GM21528 (cell line): ENCODE measurements at regions not wholly inside any gene's neighbourhood (a gene's known extent, or its start where the extent isn't known, plus 50 kb on each side); places are given as distances from the start of the nearest gene placed in this dataset.
"Not testable (repeated sequence)": the region's sequence is repeated elsewhere in the genome, so short reads cannot be mapped to it uniquely, and the experiment has no call there.

ENCODE experiments used
- ATAC-seq: cut with Tn5 transposase; IDR thresholded peaks from one replicate; pipeline ENCODE4 v1.9.1; 2021; ENCODE audit warnings: mild to moderate bottlenecking, moderate library complexity; ENCODE audit not compliant: unreplicated experiment, low FRiP score

DNA sequence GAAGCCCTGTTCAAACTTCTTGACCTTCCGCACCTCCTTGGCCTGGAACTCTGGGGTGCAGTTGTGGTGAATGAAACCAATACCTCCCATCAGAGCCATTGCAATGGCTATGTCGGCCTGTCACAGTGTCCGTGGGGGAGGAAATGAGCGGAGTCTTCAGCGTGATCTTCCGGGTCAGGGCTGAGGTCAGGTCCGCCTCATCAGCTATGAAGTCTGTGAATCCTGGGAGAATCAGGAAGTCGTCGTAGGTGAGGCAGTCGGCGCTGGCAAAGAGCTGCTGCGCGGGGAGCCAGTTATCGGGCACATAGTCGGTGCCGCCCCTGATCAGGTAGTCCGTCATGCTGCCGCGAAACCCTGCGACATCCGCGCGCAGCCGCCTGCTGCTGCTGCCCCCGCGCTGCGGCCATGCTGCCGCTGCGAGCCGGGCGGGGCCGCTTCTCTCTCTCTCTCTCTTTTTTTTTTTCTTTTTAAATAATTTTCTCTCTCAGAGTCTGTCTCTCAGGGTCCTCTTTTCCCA lies 154.1 kb upstream of the ZSWIM2 start:
- ATAC-seq: no peak

DNA sequence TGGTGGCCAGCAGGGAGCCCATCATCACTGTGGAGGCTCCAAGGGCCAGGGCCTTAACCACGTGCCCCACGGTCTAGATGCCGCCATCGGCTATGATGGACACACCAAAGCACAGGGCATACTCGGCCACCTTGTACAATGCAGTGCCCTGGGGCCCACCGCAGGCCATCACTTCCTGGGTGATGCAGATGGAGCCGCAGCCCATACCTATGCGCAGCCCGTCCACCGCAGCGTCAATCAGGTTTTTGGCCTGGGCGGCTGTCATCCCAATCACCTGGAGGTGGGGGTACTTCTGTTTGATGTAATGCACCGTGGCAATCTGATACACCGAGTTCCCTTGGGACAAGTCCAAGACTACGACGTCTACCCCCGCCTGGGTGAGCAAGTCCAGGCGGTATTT lies 153.3 kb upstream of the ZSWIM2 start:
- no peak for ATAC-seq

DNA sequence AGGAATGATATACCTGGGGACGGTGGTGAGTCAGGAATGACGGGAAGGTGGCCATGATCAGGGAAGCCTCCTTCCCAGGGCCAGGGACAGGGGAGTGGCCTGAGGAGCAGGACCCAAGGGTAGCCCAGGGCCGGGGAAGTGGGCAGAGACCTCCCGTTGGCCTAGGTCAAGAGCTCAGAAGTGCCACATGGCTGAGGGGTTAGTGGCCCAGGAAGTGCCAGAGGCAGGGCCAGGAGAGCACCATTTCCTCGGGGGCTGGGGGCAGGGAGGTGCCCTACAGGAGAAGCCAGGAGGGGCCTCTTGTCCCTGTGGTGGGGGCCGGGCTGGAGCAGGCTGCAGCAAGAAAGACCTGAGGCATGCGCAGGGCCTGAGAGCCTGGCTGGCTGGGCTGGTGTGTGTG lies 152.3 kb upstream of the ZSWIM2 start:
- no peak for ATAC-seq

DNA sequence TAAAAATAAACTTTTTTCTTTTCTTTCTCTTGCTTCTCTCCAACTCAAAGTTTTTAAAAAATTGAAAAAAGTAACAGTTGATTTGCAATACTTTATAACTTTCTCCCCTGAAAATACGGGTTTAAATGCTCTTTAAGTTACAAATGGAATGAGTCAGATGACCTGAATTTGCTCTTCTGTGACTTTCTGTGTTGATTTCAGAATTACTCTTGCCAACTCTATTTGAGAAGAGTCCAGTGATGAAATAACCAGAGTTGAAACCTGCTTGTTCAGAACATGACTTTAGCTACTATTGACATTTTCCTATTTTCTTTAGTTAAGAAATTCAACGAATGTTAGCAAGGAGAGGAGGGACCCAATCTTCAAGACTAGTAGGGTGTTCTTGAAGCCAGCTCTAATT lies 146.1 kb upstream of the ZSWIM2 start:
- ATAC-seq: no peak

DNA sequence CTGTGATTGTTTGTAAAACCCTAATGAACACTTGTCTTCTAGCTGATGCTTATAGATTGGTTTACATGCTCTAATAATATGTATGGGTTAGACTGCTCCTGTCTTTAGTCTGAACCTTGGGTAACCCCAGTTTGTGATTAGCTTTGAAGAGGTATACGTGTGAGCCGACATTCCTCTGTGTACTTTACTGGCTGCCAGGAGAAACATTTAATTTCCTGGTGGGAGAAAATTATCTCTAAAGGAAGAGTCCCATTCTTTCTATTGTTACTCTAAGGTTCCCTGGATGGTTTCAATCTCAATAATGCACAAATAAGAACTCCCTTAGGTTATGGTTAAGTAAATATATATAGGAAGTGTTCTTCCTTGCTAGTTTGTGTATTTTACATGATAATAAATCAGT lies 143.6 kb upstream of the ZSWIM2 start:
- ATAC-seq: no peak

DNA sequence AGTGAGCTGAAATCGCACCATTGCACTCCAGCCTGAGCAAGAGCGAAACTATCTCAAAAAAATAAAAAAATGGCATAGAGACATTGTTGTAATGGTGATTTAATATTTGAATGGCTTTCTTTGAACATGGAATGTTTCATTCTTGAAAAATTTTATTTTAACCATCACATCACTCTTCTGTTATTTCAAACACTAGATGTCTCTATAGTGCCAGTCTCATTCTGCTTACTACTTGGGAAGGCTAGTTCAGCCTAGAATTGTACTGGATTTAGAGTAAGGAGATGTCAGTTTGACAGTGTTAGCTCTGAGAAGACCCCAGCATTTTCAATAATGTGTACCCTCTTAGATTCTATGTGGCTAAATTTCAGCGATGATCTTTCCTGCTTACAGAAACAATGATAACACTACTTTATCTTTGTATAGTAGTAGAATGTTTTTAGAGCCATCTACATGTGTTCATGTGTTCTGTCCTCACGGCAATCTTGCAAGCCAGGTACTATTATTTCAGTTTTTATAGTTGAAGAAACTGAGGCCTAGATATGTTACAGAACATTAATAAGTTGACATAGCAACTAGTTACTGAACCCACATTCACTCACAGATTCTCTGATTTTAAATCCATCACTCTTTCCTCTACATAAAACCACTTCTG lies 142.9 kb upstream of the ZSWIM2 start:
- ATAC-seq: no peak

DNA sequence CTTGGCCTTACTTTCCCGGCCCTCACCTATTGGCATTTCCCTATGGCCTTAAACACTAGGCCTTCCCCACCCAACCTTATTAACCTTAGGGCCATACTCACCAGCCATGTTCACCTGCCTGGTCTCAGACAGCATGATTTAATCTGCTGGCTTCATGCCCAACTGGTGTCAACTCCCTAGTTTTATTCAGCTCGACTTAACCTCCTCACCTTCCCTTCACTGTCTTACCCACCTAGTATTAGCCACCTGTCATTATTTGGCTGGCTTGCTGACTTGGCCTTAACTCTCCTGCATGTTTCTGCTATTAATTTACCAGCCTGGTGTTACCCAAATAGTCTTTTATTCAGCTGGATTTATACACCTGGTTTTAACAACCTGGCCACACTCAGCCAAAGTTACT lies 136.0 kb upstream of the ZSWIM2 start:
- no peak for ATAC-seq

DNA sequence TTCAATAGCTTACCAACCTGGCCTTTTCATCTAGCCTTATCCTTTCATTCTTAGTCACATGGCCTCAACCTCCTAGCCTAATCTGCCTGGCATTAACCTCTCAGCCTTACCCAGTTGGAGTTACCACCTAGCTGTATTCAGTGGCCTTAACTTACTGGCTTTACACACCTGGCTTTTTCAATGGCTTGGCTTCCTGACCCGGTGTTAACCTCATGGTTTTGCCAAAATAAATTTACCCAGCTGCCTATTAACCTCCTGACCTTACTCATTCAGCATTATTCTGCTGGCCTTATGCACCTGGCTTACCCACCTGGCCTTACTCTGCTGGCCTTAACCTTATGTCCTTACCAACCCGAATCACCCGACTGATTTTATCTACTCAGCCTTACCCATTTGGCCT lies 135.5 kb upstream of the ZSWIM2 start:
- no peak for ATAC-seq

DNA sequence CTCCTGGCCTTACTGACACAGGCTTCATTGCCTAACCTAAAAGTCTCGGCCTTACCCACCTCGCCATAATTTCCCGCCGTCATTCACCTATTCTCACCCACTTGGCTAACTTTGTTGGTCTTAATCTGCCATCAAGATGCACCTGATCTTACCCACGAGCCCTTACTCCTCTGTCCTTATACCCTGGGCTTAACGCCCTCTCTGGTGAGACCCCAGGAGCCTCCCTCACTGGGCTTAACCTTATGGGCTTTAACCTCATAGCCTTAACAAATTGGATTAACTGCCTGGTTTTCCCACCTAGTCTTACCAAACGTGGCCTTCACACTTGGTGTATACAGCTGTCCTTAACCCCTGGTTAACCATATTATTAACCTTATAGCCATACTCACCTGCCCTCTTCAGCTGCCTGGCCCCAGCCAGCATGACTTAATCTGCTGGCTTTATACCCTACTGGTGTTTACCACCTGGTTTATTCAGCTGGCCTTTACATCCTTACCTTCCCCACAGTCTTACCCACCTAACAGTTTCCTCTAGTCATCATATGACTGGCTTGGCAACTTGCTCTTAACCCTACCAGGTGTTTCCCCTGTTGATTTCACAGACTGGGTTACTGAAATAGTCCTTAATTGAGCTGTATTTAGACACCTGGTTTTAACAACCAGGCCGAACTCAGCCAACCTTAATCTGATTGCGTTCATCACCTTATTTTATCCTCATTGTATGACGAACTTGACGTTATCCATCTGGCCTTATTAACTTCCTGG lies 132.0 kb upstream of the ZSWIM2 start:
- ATAC-seq: no peak

DNA sequence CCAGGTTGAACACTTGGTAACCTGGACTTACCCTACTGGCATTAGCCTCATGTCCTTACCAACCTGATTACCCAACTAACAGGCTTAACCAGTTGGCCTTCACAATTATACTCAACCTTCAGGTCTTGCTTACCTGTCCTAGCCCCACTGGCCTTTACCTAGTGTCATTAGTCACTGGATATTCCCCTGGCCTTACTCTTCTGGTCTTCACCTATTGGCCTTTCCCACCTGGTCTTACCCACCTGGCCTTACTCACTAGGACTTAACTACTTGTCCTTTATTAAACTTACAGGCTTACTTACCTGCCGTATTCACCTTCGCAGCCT lies 131.1 kb upstream of the ZSWIM2 start:
- ATAC-seq: no peak

DNA sequence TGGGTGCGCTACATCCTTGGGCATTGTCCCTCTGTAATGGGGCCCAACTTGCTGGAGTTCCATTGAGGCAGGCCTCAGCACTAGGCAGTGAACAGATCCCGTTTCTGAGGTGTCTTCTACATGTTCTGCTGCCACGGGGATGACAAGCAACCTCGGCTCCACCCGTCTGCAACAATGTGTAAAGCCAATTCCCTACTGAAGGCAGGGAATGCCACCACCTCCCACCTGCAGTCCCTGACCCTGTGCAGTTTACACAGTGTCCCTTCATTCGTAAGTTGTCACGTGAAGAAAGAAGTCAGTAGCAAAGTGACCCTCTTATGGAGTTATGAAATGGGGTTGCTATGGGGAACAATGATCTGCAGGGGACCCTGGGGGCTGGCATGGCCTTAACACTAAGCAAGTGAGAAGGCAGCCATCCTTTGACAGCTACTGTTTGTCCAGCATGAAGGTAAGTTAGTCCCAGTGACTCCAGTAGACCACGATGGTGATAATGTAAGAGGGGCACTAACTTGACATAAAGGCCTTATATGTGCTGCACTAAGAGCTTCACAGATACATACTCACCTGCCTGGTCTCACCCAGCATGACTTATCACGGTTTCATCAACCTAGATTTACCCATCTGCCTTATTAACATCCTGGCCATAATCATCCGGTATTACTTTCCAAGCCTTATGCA lies 130.6 kb upstream of the ZSWIM2 start:
- no peak for ATAC-seq

DNA sequence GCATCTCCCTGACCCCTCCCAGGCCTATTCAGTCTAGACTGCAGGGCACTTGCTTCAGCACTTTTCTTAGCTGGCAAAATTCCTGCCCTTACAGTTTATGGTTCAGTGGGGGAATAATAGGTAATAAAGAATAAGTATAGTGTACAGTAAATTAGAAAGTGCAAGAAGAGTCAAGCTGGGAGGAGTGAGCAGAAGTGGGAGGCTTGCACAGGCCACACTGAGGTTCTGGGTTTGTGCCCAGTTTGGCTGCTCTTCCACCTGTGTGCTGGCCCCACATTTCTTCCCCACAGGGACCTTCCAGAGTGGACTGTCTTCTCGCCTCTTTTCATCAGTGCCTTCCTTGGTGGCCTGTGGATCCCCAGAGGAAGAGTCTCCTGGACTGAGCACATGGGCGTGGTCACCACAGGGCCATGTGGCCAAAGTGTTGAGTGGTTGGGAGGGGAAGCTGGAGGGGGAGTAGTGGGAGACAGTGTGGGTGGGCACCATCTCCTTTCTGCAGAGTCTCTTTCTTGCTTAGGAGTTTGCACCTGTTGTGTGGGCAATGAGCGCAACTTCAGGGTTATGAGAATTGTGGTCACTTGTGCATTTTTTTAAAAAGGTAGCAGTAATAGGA lies 128.6 kb upstream of the ZSWIM2 start:
- no peak for ATAC-seq

DNA sequence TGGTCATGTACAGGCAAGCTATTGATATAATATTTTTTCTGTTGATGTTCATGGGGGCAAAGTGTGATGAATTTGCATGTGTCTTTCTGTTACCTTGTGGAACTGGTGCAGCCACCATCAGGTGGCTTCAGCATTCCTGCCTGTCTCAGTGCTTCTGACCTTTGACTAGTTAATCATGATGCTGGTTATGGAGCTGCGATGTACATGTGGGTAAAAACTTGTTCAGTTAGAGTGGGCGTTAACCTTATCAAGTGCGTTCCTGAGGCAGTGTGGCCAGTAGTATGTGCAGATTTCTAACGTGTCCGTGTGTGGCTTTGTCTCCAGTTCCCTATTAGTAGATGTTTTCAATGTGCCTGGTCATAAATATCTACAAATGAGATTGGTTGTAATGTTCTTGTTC lies 127.4 kb upstream of the ZSWIM2 start:
- no peak for ATAC-seq

DNA sequence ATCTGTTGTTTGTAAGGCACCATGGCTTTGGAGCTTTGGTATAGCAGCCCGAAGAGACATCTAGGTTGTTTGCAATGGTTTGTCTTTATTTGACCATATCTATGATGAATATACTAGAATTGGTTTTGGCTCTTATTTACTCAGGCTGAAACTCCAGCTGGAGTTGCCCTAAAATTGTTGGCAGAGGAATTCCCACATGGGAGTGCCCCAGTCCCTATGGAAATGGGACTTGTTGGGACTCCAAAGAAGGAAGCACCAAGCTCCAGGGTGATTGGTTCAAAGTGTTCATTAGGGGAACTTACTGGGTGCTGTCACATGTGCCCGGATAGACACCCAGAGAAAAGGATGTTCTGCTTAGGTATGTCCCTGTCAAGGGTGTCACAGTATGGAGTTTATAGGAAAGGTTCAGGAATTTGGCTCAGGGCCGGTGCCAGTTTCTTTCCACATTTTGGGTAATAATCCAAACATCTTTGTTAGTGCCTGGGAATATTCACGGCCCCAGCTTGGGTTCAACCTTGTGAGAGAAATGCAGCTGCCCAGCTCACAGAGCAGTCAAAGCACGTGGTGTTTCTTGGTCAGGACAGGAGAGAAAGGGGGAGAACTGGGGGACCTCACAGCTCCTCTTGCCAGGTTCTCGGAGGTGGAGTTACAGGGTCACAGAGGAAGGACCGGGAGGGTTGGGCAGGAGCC lies 123.5 kb upstream of the ZSWIM2 start:
- ATAC-seq: no peak

DNA sequence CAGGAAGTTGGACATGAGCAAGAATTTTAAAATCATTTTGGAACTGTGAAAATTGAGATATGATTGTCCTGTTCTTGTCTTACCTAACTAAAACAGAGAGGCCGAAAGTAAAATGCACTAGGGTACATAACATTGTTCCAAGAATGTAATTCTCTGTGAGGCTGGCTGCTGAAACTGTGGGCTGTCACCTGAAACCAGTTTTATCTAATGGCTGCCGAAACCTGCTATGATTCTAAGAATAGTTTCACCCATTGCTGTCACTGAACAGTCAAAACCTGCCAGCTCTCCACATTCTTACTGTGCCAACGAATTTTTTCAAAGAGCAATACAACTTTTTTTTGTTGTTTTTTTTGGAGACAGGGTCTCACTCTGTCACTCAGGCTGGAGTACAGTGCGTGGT lies 119.3 kb upstream of the ZSWIM2 start:
- peak; percentile 83 for ATAC-seq

DNA sequence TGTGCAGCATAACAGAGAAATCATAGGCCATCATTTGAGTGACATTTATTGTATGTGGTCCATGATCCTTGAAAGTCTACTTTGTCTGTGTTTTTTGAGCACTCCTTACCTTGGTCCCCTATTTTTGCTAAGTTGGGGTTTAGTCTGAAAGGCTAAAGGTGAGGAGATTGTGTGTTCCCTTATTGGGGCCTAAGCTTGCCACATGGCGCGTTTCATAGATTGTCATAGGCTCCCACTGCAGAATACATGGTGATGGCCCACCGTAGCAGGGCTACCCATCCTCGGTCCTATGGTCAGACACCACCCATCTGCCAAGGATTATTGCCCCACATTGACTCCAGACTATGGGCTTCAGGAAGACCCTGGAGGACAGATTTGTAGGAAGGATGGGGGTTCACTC lies 117.0 kb upstream of the ZSWIM2 start:
- no peak for ATAC-seq

DNA sequence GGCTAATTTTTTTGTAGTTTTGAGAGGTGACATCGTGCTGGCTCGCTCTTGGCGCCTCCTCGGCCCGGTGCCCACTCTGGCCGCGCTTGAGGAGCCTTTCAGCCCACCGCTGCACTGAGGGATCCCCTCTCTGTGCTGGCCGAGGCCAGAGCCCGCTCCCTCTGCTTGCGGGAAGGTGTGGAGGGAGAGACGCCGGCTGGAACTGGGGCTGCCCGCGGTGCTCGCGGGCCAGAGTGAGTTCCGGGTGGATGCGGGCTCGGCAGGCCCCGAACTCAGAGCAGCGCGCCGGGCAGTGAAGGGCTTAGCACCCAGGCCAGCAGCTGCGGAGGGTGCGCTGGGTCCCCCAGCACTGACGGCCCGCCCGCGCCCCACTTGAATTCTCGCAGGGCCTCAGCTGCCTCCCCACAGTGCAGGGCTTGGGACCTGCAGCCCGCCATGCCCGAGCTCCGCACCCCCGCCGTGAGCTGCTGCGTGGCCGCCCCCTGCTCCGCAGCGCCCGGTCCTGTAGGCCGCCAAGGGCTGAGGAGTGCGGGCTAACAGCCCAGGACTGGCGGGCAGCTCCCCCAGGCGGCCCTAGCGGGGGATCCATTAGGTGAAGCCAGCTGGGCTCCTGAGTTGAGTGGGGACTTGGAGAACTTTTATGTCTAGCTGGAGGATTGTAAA lies 113.2 kb upstream of the ZSWIM2 start:
- no peak for ATAC-seq

DNA sequence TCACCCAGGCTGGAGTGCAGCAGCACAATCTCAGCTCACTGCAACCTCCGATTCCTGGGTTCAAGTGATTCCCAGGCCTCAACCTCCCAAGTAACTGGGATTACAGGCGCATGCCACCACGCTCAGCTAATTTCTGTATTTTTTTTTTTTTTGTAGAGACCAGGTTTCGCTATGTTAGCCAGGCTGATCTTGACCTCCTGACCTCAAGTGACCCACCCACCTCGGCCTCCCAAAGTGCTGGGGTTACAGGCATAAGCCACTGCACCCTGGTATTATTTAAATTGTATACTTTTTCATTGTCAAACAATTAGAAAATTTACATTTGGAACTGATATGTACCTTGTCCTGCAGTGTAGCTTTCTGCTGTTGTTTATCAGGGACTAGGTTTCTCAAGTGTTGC lies 111.3 kb upstream of the ZSWIM2 start:
- ATAC-seq: not testable (repeated sequence)

DNA sequence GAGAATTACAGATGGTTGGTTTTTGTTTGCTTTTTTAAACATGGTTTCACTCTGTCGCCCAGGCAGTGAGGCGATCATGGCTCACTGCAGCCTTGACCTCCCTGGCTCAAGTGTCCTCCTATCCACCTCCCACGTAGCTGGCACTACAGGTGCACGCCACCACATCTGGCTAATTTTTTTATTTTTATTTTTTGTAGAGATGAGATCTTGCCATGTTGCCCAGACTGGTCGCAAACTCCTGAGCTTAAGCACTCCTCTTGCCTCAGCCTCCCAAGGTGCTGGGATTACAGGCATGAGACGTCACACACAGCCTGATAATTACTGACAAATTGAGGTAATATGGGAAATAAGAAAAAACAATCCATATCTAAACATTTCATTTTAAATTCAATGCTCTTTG lies 110.5 kb upstream of the ZSWIM2 start:
- ATAC-seq: no peak

DNA sequence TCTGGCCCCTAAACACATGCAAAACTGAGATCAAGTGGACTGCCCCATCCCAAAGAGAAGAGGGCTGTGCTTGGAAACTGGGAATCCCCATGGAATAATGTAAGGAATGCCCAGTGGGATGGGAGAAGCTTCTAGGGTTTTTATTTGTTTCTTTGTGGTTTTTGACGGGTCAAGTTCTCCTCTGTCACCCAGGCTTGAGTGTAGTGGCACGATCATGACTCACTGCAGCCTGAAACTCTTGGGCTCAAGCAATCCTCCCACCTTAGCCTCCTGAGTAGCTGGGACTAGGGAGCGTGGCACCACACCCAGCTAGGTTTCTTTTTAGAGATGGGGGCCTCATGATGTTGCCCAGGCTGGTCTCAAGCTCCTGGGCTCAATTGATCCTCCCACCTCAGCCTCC lies 101.7 kb upstream of the ZSWIM2 start:
- no peak for ATAC-seq
